H1 (cell line): ENCODE measurements at regions not wholly inside any gene's neighbourhood (a gene's known extent, or its start where the extent isn't known, plus 50 kb on each side); places are given as distances from the start of the nearest gene placed in this dataset.

Experiments used
- CTCF ChIA-PET: fragments of 300-600 bp; sonication (Branson Sonifier 250); formaldehyde crosslinking; loops from one replicate; lab custom pipeline; 2021; ENCODE audit not compliant: partially characterized antibody; lab: Charles Lee
- POLR2A ChIA-PET: fragments of 300-600 bp; sonication (Branson Sonifier 250); formaldehyde crosslinking; loops from one replicate; lab custom pipeline; 2021; ENCODE audit warnings: inconsistent platforms; ENCODE audit not compliant: partially characterized antibody; lab: Charles Lee
- DNase-seq, 2 experiments: peaks; one replicate each; pipeline versions ENCODE4 v3.0.0 to v3.0.0-alpha.2; 2010 to 2022; ENCODE audit warnings: low spot score in 2 of 2, low read depth in 1 of 2, mixed read lengths in 1 of 2
- FAIRE-seq: peaks from 2 replicates; lab custom pipeline; 2011; peaks lifted over from hg19 to GRCh38; lab: Jason Lieb, UNC
- H2AFZ ChIP-seq: 2 replicates; pipeline ENCODE4 v1.8.1; 2012; ENCODE audit warnings: low read length, inconsistent platforms
- H2AK5ac ChIP-seq: 2 replicates; pipeline ENCODE4 v1.6.1; 2013; ENCODE audit warnings: low read depth, low read length
- H2BK120ac ChIP-seq: replicated peaks from 2 replicates; pipeline ENCODE3; 2013; ENCODE audit warnings: low read depth, low read length, inconsistent platforms
- H2BK12ac ChIP-seq: 2 replicates; pipeline ENCODE4 v1.6.1; 2013; ENCODE audit warnings: low read depth, low read length
- H2BK15ac ChIP-seq: 2 replicates; pipeline ENCODE4 v1.6.1; 2013; ENCODE audit warnings: low read length
- H2BK20ac ChIP-seq: 2 replicates; pipeline ENCODE4 v1.6.1; 2013; ENCODE audit warnings: low read length
- H2BK5ac ChIP-seq: 2 replicates; pipeline ENCODE4 v1.6.1; 2013; ENCODE audit warnings: low read depth, low read length
- H3K14ac ChIP-seq: 2 replicates; pipeline ENCODE4 v1.6.1; 2013; ENCODE audit warnings: inconsistent platforms; ENCODE audit not compliant: insufficient read length
- H3K18ac ChIP-seq: 2 replicates; pipeline ENCODE4 v1.6.1; 2013; ENCODE audit warnings: low read length; ENCODE audit errors: extremely low read depth
- H3K23ac ChIP-seq: 2 replicates; pipeline ENCODE4 v1.6.1; 2013; ENCODE audit warnings: inconsistent platforms; ENCODE audit not compliant: insufficient read length
- H3K23me2 ChIP-seq: 2 replicates; pipeline ENCODE4 v1.6.1; 2013; ENCODE audit warnings: low read depth, low read length
- H3K27ac ChIP-seq: 2 replicates; pipeline ENCODE4 v1.6.1; 2011; ENCODE audit warnings: low read depth, low read length, inconsistent platforms
- H3K27me3 ChIP-seq, 4 experiments: replicated peaks in 1 of 4; 1 replicate in 1 of 4; 2 replicates in 3 of 4; pipeline versions ENCODE4 v1.6.1 to v1.8.1; 2011 to 2013; ENCODE audit warnings: low read length in 3 of 4, mild to moderate bottlenecking in 3 of 4, inconsistent platforms in 2 of 4, mixed read lengths in 2 of 4, moderate library complexity in 1 of 4; ENCODE audit not compliant: control insufficient read depth in 3 of 4, insufficient read depth in 3 of 4; ENCODE audit errors: extremely low read depth in 1 of 4
- H3K36me3 ChIP-seq, 4 experiments: 2 replicates each; pipeline versions ENCODE4 v1.6.1 to v1.8.1; 2011 to 2013; ENCODE audit warnings: mild to moderate bottlenecking in 4 of 4, low read length in 3 of 4, moderate library complexity in 2 of 4, control low read depth in 1 of 4, inconsistent platforms in 1 of 4; ENCODE audit not compliant: insufficient read depth in 4 of 4, control insufficient read depth in 2 of 4
- H3K4ac ChIP-seq: replicated peaks from 2 replicates; pipeline ENCODE3; 2013; ENCODE audit warnings: low read length, low read depth, mixed read lengths, inconsistent platforms; ENCODE audit not compliant: insufficient read length
- H3K4me1 ChIP-seq, 4 experiments: replicated peaks in 1 of 4; 1 replicate in 1 of 4; 2 replicates in 3 of 4; pipeline versions ENCODE4 v1.6.1 to v1.8.1; 2011 to 2013; ENCODE audit warnings: low read length in 3 of 4, inconsistent platforms in 2 of 4, mixed read lengths in 1 of 4; ENCODE audit not compliant: insufficient read depth in 4 of 4, control insufficient read depth in 3 of 4
- H3K4me2 ChIP-seq, 2 experiments: 2 replicates each; pipeline versions ENCODE4 v1.6.1 to v1.8.1; 2011 to 2013; ENCODE audit warnings: low read depth in 2 of 2, low read length in 2 of 2, control low read depth in 1 of 2, inconsistent platforms in 1 of 2, mild to moderate bottlenecking in 1 of 2; ENCODE audit not compliant: insufficient read depth in 1 of 2
- H3K4me3 ChIP-seq, 4 experiments: fragments of 200-600, 300-600 bp in 1 of 4; sonication (generic), shearing (Covaris generic), sonication (Bioruptor Twin) in 1 of 4; 2 replicates each; pipeline versions ENCODE4 v1.5.1 to v1.8.1; 2011 to 2016; ENCODE audit warnings: low read length in 4 of 4, low read depth in 3 of 4, control low read depth in 2 of 4, inconsistent platforms in 2 of 4, mild to moderate bottlenecking in 2 of 4, mixed read lengths in 1 of 4, moderate library complexity in 1 of 4; ENCODE audit not compliant: insufficient read depth in 2 of 4; ENCODE audit errors: extremely low read depth in 1 of 4
- H3K56ac ChIP-seq: replicated peaks from 2 replicates; pipeline ENCODE3; 2013; ENCODE audit warnings: low read depth, mild to moderate bottlenecking, mixed read lengths, low read length, inconsistent platforms; ENCODE audit not compliant: insufficient read length
- H3K79me1 ChIP-seq: 2 replicates; pipeline ENCODE4 v1.6.1; 2013; ENCODE audit warnings: low read depth, low read length, control low read depth
- H3K79me2 ChIP-seq, 2 experiments: 2 replicates each; pipeline versions ENCODE4 v1.6.1 to v1.8.1; 2012 to 2013; ENCODE audit warnings: low read length in 2 of 2, mild to moderate bottlenecking in 2 of 2, inconsistent platforms in 1 of 2; ENCODE audit not compliant: insufficient read depth in 2 of 2, control insufficient read depth in 1 of 2
- H3K9ac ChIP-seq, 4 experiments: replicated peaks in 1 of 4; 1 replicate in 1 of 4; 2 replicates in 3 of 4; pipeline versions ENCODE4 v1.6.1 to v1.8.1; 2011 to 2013; ENCODE audit warnings: low read depth in 3 of 4, low read length in 3 of 4, control low read depth in 2 of 4, mild to moderate bottlenecking in 2 of 4, moderate library complexity in 2 of 4, inconsistent platforms in 1 of 4; ENCODE audit errors: extremely low read depth in 1 of 4
- H3K9me3 ChIP-seq, 2 experiments: 2 replicates each; pipeline versions ENCODE4 v1.6.1 to v1.8.1; 2012 to 2013; ENCODE audit warnings: mild to moderate bottlenecking in 2 of 2, moderate library complexity in 2 of 2, control low read depth in 1 of 2, inconsistent platforms in 1 of 2, low read depth in 1 of 2, low read length in 1 of 2, mixed read lengths in 1 of 2; ENCODE audit not compliant: insufficient read depth in 2 of 2
- H4K20me1 ChIP-seq, 2 experiments: replicated peaks in 1 of 2; 2 replicates each; pipeline versions ENCODE3 to v1.8.1; 2011 to 2013; ENCODE audit warnings: inconsistent platforms in 2 of 2, low read length in 2 of 2, mild to moderate bottlenecking in 1 of 2; ENCODE audit not compliant: insufficient read depth in 2 of 2, control insufficient read depth in 1 of 2
- H4K5ac ChIP-seq: 2 replicates; pipeline ENCODE4 v1.6.1; 2013; ENCODE audit warnings: low read length, low read depth, mixed read lengths, inconsistent platforms; ENCODE audit not compliant: insufficient read length
- H4K8ac ChIP-seq: 2 replicates; pipeline ENCODE4 v1.8.0; 2013; ENCODE audit warnings: mild to moderate bottlenecking, moderate library complexity, low read length, inconsistent platforms; ENCODE audit not compliant: insufficient read depth; ENCODE audit errors: extremely low read depth
- H4K91ac ChIP-seq: replicated peaks from 2 replicates; pipeline ENCODE3; 2013; ENCODE audit warnings: low read length, mixed read lengths, inconsistent platforms; ENCODE audit not compliant: insufficient read length
- CTBP2 ChIP-seq: IDR thresholded peaks from 2 replicates; pipeline ENCODE4 v1.7.0; 2011; ENCODE audit warnings: borderline replicate concordance, mild to moderate bottlenecking, moderate library complexity, mixed read lengths, low read length; ENCODE audit not compliant: insufficient read depth, insufficient read length
- KDM1A ChIP-seq: fragments of 200-600, 300-600 bp; sonication (generic); IDR thresholded peaks from 2 replicates; pipeline ENCODE4 v1.7.1; 2016; ENCODE audit warnings: mild to moderate bottlenecking, low read length, borderline replicate concordance
- RNF2 ChIP-seq: fragments of 200-900, 300-1000 bp; sonication (generic); IDR thresholded peaks from 2 replicates; pipeline ENCODE4 v1.7.1; 2016; ENCODE audit warnings: borderline replicate concordance, low read depth, mild to moderate bottlenecking, antibody characterized with exemption, low read length; ENCODE audit not compliant: poor library complexity, severe bottlenecking; ENCODE audit errors: missing control alignments
- SIX5 ChIP-seq: IDR thresholded peaks from 2 replicates; pipeline ENCODE4 v1.6.1; 2011; ENCODE audit warnings: mild to moderate bottlenecking, low read depth, low read length
- SUZ12 ChIP-seq: fragments of 200-600 bp; sonication (generic); IDR thresholded peaks from 2 replicates; pipeline ENCODE4 v1.6.1; 2012; ENCODE audit warnings: mild to moderate bottlenecking, inconsistent platforms, low read length, moderate library complexity, mixed read lengths
- TEAD4 ChIP-seq: IDR thresholded peaks from 2 replicates; pipeline ENCODE4 v1.6.1; 2012; ENCODE audit warnings: low read depth, low read length, inconsistent platforms, mixed read lengths
- WGBS, 2 experiments: shearing (Covaris generic) in 1 of 2; methylation state at CpG; one replicate each; pipeline versions ENCODE4 v1.1.6 to v1.1.7; 2013 to 2015; ENCODE audit warnings: low lambda C conversion rate in 2 of 2, mixed read lengths in 2 of 2, inconsistent platforms in 1 of 2, low coverage in 1 of 2, missing lambda C conversion rate in 1 of 2; ENCODE audit not compliant: insufficient replicate concordance in 2 of 2, insufficient coverage in 1 of 2, insufficient read length in 1 of 2; ENCODE audit errors: extremely low coverage in 1 of 2, missing lambda C conversion rate in 1 of 2; 5-methylcytosine and 5-hydroxymethylcytosine counted together

DNA sequence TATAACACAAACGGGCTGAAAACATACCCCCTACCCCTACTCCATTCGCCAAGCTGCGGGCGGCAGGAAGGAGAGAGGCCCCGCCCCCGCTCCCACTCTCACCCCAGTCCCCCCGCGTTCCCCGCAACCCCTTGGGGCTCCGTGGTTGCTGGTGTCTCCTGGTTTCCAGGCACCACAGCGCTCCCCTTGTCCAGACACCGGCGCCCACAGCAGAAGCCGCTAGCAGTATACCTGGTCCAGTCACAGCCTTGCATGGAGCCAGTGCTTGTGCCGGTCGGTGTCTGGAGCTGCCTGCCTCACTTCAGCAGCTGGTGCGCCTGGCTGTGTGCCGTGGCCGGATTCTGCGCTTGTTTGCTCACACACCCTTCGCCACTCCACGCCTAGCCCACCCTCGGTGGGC is 240.5 kb upstream of the DAB2 start:
- no peak overlapping the region for H2BK120ac ChIP-seq
- H3K79me1 ChIP-seq = no peaks in the 10 kb centered on the region
- DNase-seq (no peak), FAIRE-seq (no peak)
- peaks cover 0 to 3% (median 1%) of the 10 kb centered on the region in 4 experiments; a peak in 2 of 7 replicates for H3K4me1 ChIP-seq
- no peak overlapping the region for H4K91ac ChIP-seq
- H2BK20ac ChIP-seq = no peak overlapping the region
- H3K23ac ChIP-seq = no peak overlapping the region
- no peak overlapping the region for H3K9ac ChIP-seq
- no peak overlapping the region for H4K5ac ChIP-seq
- peak overlapping the region; percentile 51; the same call in 1 of the 2 replicates for H4K8ac ChIP-seq
- TF ChIP-seq RNF2 = no peak
- no peak for TF ChIP-seq SUZ12
- TF ChIP-seq SIX5 = no peak
- TF ChIP-seq TEAD4 = no peak
- no peak for TF ChIP-seq CTBP2
- TF ChIP-seq KDM1A = no peak
- no peak overlapping the region for H2BK12ac ChIP-seq
- no peak overlapping the region for H2BK15ac ChIP-seq
- H3K27me3 ChIP-seq = peaks cover 0 to 2% (median 0%) of the 10 kb centered on the region in 4 experiments; a peak in 2 of 7 replicates
- H3K9me3 ChIP-seq = peaks cover 0 to 9% of the 10 kb centered on the region in 2 experiments; a peak in 1 of 4 replicates
- H4K20me1 ChIP-seq = no peaks in the 10 kb centered on the region
- CTCF ChIA-PET = interaction anchor here (1.1 kb wide), 1 partner anchor 164 kb away, joined by 3 read pairs; no protein-coding TSS in a partner anchor
- no peaks in the 10 kb centered on the region for H3K23me2 ChIP-seq
- no peak overlapping the region for H3K4me2 ChIP-seq
- H3K36me3 ChIP-seq = no peaks in the 10 kb centered on the region
- no peak overlapping the region for H3K4me3 ChIP-seq
- H3K27ac ChIP-seq = no peak overlapping the region
- no peak overlapping the region; the same call in 1 of the 2 replicates for H2AFZ ChIP-seq
- H3K18ac ChIP-seq = no peak overlapping the region
- POLR2A ChIA-PET = no interaction called here
- no peak overlapping the region for H2BK5ac ChIP-seq
- H3K79me2 ChIP-seq = no peaks in the 10 kb centered on the region
- H3K56ac ChIP-seq = no peak overlapping the region
- WGBS, 2 experiments = 87% methylated on average over 16 of the region's 23 CpGs; no CpG with 5 or more reads in 1 of the 2 experiments
- H3K4ac ChIP-seq = no peak overlapping the region
- H2AK5ac ChIP-seq = no peak overlapping the region
- no peak overlapping the region for H3K14ac ChIP-seq
